HG03439 (cell line): ENCODE measurements at regions not wholly inside any gene's neighbourhood (a gene's known extent, or its start where the extent isn't known, plus 50 kb on each side); places are given as distances from the start of the nearest gene placed in this dataset.
"Not testable (repeated sequence)": the region's sequence is repeated elsewhere in the genome, so short reads cannot be mapped to it uniquely, and the experiment has no call there.

Source experiments
- ATAC-seq: cut with Tn5 transposase; IDR thresholded peaks from one replicate; pipeline ENCODE4 v1.9.1; 2021; ENCODE audit warnings: mild to moderate bottlenecking, moderate library complexity; ENCODE audit not compliant: unreplicated experiment

GRCh38 chr1:148361427-148362215, 121.5 kb downstream of the PPIAL4G start:
- ATAC-seq: not testable (repeated sequence)

GRCh38 chr1:148357037-148357436, 126.1 kb downstream of the PPIAL4G start:
- ATAC-seq: no peak

GRCh38 chr1:148355976-148356375, 127.1 kb downstream of the PPIAL4G start:
- no peak for ATAC-seq

- no peak for ATAC-seq
Observed at GRCh38 chr1:148354913-148355308, 128.2 kb downstream of the PPIAL4G start.

- ATAC-seq: no peak
Observed at GRCh38 chr1:148354284-148354912, 128.7 kb downstream of the PPIAL4G start.

GRCh38 chr1:148353461-148354283, 129.4 kb downstream of the PPIAL4G start:
- ATAC-seq: no peak

- no peak for ATAC-seq
Observed at GRCh38 chr1:148352470-148353053, 130.5 kb downstream of the PPIAL4G start.

- no peak for ATAC-seq
Observed at GRCh38 chr1:148347781-148348180, 135.3 kb downstream of the PPIAL4G start.

- not testable (repeated sequence) for ATAC-seq
Observed at GRCh38 chr1:148345659-148346151, 137.4 kb downstream of the PPIAL4G start.

GRCh38 chr1:148344651-148345050, 138.5 kb downstream of the PPIAL4G start:
- ATAC-seq: not testable (repeated sequence)

GRCh38 chr1:148341729-148342128, 141.4 kb downstream of the PPIAL4G start:
- not testable (repeated sequence) for ATAC-seq

GRCh38 chr1:148336121-148336918, 146.8 kb downstream of the PPIAL4G start:
- ATAC-seq: not testable (repeated sequence)

- ATAC-seq: peak; percentile 72
Observed at GRCh38 chr1:148334339-148335130, 148.6 kb downstream of the PPIAL4G start.

- ATAC-seq: no peak
Observed at GRCh38 chr1:148333875-148334338, 149.2 kb downstream of the PPIAL4G start.

GRCh38 chr1:148328884-148329283, 154.2 kb downstream of the PPIAL4G start:
- no peak for ATAC-seq

- not testable (repeated sequence) for ATAC-seq
Observed at GRCh38 chr1:148325031-148325430, 158.1 kb downstream of the PPIAL4G start.

- ATAC-seq: not testable (repeated sequence)
Observed at GRCh38 chr1:148324465-148324864, 158.6 kb downstream of the PPIAL4G start.

GRCh38 chr1:148320079-148320478, 163.0 kb downstream of the PPIAL4G start:
- ATAC-seq: not testable (repeated sequence)

GRCh38 chr1:148318904-148319242, 164.2 kb downstream of the PPIAL4G start:
- ATAC-seq: no peak
